ENCODE measurements at regions not wholly inside any gene's neighbourhood (a gene's known extent, or its start where the extent isn't known, plus 50 kb on each side); places are given as distances from the start of the nearest gene placed in this dataset.

GRCh38 chr7:18235819-18236218 lies 208.2 kb upstream of the PRPS1L1 start:
- CTCF ChIA-PET: no interaction called here
- Mint-ChIP-seq H3K27me3 (ENCODE audit: low read depth) (peaks cover 7% of the 10 kb centered on the region), H3K9me3 (no peaks in the 10 kb centered on the region), H3K27ac (no peak overlapping the region), H3K4me1 (peaks cover 4% of the 10 kb centered on the region), H3K36me3 (no peaks in the 10 kb centered on the region), H3K4me3 (no peak overlapping the region)
- no peak for ATAC-seq
- POLR2A ChIA-PET: no interaction called here
- TF ChIP-seq ATF2 (CRISPR knock-in tag; IDR thresholded peaks at IDR 0.05; ENCODE audit: borderline replicate concordance, low read depth) (no peak), FOXP4 (CRISPR knock-in tag; IDR thresholded peaks at IDR 0.05) (no peak), FOXJ3 (CRISPR knock-in tag; IDR thresholded peaks at IDR 0.05; ENCODE audit: borderline replicate concordance) (no peak), AR (CRISPR knock-in tag; IDR thresholded peaks at IDR 0.05) (no peak), JAZF1 (CRISPR knock-in tag; IDR thresholded peaks at IDR 0.05) (no peak), ZNF396 (CRISPR knock-in tag; IDR thresholded peaks at IDR 0.05; ENCODE audit: borderline replicate concordance) (no peak), SMAD4 (CRISPR knock-in tag; IDR thresholded peaks at IDR 0.05) (no peak), ATF3 (CRISPR knock-in tag; conservative IDR thresholded peaks at IDR 0.05) (no peak), NFE2L1 (CRISPR knock-in tag; IDR thresholded peaks at IDR 0.05) (no peak), CREB1 (CRISPR knock-in tag; IDR thresholded peaks at IDR 0.05) (no peak), TEAD1 (CRISPR knock-in tag; IDR thresholded peaks at IDR 0.05) (no peak), TEAD4 (CRISPR knock-in tag; IDR thresholded peaks at IDR 0.05) (no peak), ZNF263 (CRISPR knock-in tag; IDR thresholded peaks at IDR 0.05; ENCODE audit: low read depth) (no peak)
- DNase-seq (ENCODE audit: low spot score): no peak

- Mint-ChIP-seq H3K9me3 (no peaks in the 10 kb centered on the region), H3K4me3 (no peak overlapping the region), H3K36me3 (no peaks in the 10 kb centered on the region), H3K27me3 (ENCODE audit: low read depth) (peaks cover 37% of the 10 kb centered on the region), H3K27ac (no peak overlapping the region), H3K4me1 (peaks cover 5% of the 10 kb centered on the region)
- no peak for ATAC-seq
- ChIA-PET POLR2A (no interaction called here), CTCF (no interaction called here)
- TF ChIP-seq ZNF317 (CRISPR knock-in tag; IDR thresholded peaks at IDR 0.05; ENCODE audit: borderline replicate concordance, low read depth) (no peak), GRHL2 (CRISPR knock-in tag; IDR thresholded peaks at IDR 0.05; ENCODE audit: insufficient replicate concordance, severe bottlenecking) (no peak), ZNF532 (CRISPR knock-in tag; IDR thresholded peaks at IDR 0.05; ENCODE audit: borderline replicate concordance) (no peak), ZNF281 (CRISPR knock-in tag; IDR thresholded peaks at IDR 0.05) (no peak), NFE2L1 (CRISPR knock-in tag; IDR thresholded peaks at IDR 0.05) (no peak), CTCF (IDR thresholded peaks at IDR 0.05) (no peak)
- DNase-seq (ENCODE audit: low spot score): no peak
Measured at GRCh38 chr7:18239212-18239611, 211.6 kb upstream of the PRPS1L1 start.
